Psoas muscle (tissue), 7 donors: ENCODE measurements at regions not wholly inside any gene's neighbourhood (a gene's known extent, or its start where the extent isn't known, plus 50 kb on each side); places are given as distances from the start of the nearest gene placed in this dataset.
A peak's percentile ranks its signal among the peaks of the same experiment; 100 is the strongest.

Experiments
- ATAC-seq, 4 donors: fragments of 200-7000 bp; cut with Tn5 transposase; one replicate each; pipeline ENCODE4 v1.9.1; 2020; ENCODE audit warnings: moderate library complexity in 3 of 4, mild to moderate bottlenecking in 2 of 4
- DNase-seq, 2 donors: peaks; one replicate each; pipeline ENCODE4 v3.0.0-alpha.2; 2020
- H3K27ac ChIP-seq: fragments of 200-600 bp; one replicate; pipeline ENCODE4 v1.8.0; 2022
- H3K27me3 ChIP-seq, 3 donors: fragments of 200-600 bp in 1 of 3; one replicate each; pipeline versions ENCODE4 v1.6.1 to v1.8.0; 2013 to 2022; ENCODE audit warnings: low read length in 2 of 3, mild to moderate bottlenecking in 2 of 3, moderate library complexity in 1 of 3; ENCODE audit not compliant: insufficient read depth in 3 of 3
- H3K36me3 ChIP-seq, 2 donors: fragments of 200-600 bp in 1 of 2; one replicate each; pipeline versions ENCODE4 v1.6.1 to v1.8.0; 2013 to 2022; ENCODE audit warnings: low read depth in 1 of 2, mild to moderate bottlenecking in 1 of 2, moderate library complexity in 1 of 2; ENCODE audit not compliant: insufficient read depth in 1 of 2
- H3K4me1 ChIP-seq: fragments of 200-600 bp; one replicate; pipeline ENCODE4 v1.8.0; 2022
- H3K4me3 ChIP-seq: fragments of 200-600 bp; one replicate; pipeline ENCODE4 v1.8.0; 2022; ENCODE audit warnings: mild to moderate bottlenecking
- H3K9me3 ChIP-seq: fragments of 200-600 bp; one replicate; pipeline ENCODE4 v1.8.0; 2022
- WGBS, 3 donors: extraction: QIAGEN DNeasy Blood & Tissue Kit; methylation state at CpG; one replicate each; pipeline versions ENCODE4 v1.1.6 to v1.1.7; 2013; 5-methylcytosine and 5-hydroxymethylcytosine counted together
- intact Hi-C, 2 donors: fragments of 100-400 bp; cut with DNase I; formaldehyde crosslinking; loops; one replicate each; pipeline versions ENCODE4 v1.11.0 to v1.14.2; 2022
- TF ChIP-seq, protein P1 (sequence below): fragments of 200-600 bp; IDR thresholded peaks from one replicate; pipeline ENCODE4 v1.8.0; 2022; ENCODE audit warnings: antibody characterized with exemption
- donor health status: healthy with polysubstance abuse.
- donor health status: DM: no; HTN: no; CAD: no; lungs with moderate emphysema.
- donor health status: Bipolar disorder and iron deficiency.
- donor health status: healthy.
- donor health status: DM: yes; HTN: yes; CAD: no.
- donor health status: DM: no; HTN: no; CAD: no.
- donor health status: DM: yes; HTN: yes; CAD: no.

DNA sequence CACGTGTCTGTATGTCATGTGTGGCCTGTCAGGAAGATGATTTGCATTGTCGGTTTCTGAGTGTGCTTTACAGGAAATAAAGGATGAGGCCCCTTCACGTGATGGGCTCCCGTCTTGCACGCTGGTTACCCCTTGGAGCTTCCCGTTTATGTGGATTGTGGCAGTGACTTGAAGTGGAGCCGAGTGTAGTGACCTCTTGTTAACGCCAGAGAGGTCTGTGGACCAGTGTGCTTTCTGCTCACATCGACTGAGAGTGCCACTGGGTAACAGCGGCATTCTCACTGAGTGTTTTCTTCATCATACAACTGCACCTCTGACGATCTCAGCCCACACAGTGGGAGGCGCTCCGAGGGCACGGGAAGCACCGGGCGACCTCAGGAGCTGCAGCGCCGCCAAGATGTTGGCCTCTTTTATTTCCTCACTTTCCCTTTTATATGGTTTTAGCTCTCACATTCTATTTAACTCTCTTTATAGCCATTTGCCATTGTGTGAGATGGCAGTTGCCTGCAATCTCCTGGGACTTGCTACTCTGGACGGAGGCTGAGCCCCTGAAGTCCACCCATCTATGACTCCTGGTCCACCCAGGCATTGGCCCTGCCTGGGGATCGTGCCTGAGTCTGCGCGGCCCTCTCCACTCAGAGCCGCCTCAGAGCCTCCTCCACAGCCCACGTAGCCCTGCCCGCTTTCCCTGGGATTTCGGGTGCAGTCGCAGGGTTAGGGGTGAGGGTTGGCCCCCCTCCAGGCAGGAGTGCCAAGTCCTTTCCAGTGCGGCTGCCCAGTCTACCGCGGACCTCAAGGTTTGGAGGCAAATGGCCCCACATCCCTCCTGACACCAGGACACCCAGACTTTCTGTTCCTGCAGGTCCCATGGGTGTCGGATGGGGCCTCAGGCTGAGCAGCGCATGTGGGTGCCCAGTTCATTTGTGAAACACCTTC is 238.9 kb downstream of the ERMARD start:
- ATAC-seq: peak in 2 of 4 donors; percentile 24 to 36
- Histone ChIP-seq H3K9me3 (no peaks in the 10 kb centered on the region), H3K4me3 (no peak overlapping the region), H3K27ac (no peak overlapping the region), H3K36me3 (no peaks in the 10 kb centered on the region), H3K27me3 (no peaks in the 10 kb centered on the region), H3K4me1 (no peaks in the 10 kb centered on the region)
- 72 to 76% (median 74%) methylated on average over 31 to 32 of the region's 32 CpGs for WGBS, 3 donors
- intact Hi-C loops: no loop called here
- TF ChIP-seq, protein P1, sequence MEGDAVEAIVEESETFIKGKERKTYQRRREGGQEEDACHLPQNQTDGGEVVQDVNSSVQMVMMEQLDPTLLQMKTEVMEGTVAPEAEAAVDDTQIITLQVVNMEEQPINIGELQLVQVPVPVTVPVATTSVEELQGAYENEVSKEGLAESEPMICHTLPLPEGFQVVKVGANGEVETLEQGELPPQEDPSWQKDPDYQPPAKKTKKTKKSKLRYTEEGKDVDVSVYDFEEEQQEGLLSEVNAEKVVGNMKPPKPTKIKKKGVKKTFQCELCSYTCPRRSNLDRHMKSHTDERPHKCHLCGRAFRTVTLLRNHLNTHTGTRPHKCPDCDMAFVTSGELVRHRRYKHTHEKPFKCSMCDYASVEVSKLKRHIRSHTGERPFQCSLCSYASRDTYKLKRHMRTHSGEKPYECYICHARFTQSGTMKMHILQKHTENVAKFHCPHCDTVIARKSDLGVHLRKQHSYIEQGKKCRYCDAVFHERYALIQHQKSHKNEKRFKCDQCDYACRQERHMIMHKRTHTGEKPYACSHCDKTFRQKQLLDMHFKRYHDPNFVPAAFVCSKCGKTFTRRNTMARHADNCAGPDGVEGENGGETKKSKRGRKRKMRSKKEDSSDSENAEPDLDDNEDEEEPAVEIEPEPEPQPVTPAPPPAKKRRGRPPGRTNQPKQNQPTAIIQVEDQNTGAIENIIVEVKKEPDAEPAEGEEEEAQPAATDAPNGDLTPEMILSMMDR: no peak
- DNase-seq: no peak

DNA sequence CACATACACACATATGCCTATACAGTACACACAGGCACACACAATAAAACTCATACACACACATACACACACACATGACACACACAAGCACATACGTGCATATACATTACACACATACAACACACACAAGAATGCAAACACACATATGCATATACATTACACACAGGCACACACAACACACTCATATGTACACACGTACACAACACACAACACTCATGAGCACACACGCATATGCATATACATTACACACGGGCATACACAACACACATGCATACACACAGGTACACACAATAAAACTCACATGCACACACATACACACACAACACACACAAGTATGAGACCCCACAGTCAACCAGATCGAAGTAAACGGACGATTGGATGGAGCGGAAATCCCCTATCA is 238.2 kb downstream of the ERMARD start:
- no peak for ATAC-seq
- WGBS, 3 donors: 85 to 87% (median 86%) methylated on average over 8 of the region's 8 CpGs
- intact Hi-C loops: no loop called here
- Histone ChIP-seq H3K36me3 (no peaks in the 10 kb centered on the region), H3K27me3 (peaks cover 0 to 2% (median 0%) of the 10 kb centered on the region in 3 donors), H3K27ac (no peak overlapping the region), H3K4me3 (no peak overlapping the region), H3K9me3 (no peaks in the 10 kb centered on the region), H3K4me1 (no peaks in the 10 kb centered on the region)
- DNase-seq: no peak
- TF ChIP-seq, protein P1: no peak

DNA sequence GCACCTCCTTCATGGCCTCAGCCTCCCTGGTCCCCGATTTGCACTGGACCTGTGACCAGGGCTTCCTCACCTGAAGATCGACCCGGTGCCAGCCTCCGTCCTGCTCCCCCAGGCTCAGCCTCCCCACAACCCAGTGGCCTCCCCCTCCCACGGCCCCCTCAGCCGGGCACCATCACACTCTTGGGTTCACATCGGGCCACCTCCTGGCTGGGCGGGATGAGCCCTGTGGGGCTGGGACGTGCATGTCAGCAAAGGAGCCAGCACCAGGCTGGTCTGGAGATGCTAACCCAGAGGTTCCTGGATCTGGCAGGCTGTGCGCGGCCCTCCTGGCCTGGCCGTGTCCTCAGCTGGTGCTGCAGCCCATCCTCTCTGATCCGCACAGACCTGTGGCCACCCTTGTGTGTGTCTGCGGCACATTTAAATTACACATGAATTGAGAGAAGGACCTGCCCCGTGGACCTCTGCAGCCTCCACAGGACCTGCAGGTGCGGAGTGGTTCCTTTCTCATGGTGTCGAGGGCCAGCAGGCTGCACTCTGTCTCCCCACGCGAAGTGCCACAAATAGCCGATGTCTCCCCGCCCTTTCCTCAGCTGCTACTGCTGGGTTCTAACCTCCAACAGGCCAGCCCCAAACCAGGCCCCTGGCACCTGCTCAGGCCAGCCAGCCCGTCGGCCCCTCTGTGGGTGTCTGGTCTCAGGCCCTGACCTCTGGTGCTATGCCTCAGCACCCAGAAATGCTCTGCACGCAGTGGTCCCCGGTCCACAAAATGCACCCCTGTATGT is 237.5 kb downstream of the ERMARD start:
- intact Hi-C loops: no loop called here
- no peaks in the 10 kb centered on the region for H3K36me3 ChIP-seq
- H3K9me3 ChIP-seq: no peaks in the 10 kb centered on the region
- no peak overlapping the region for H3K4me3 ChIP-seq
- H3K27me3 ChIP-seq: peaks cover 0 to 3% (median 0%) of the 10 kb centered on the region in 3 donors
- no peak overlapping the region for H3K27ac ChIP-seq
- TF ChIP-seq, protein P1: no peak
- 94 to 95% (median 94%) methylated on average over 25 of the region's 25 CpGs for WGBS, 3 donors
- H3K4me1 ChIP-seq: no peaks in the 10 kb centered on the region
- ATAC-seq (no peak), DNase-seq (no peak)

DNA sequence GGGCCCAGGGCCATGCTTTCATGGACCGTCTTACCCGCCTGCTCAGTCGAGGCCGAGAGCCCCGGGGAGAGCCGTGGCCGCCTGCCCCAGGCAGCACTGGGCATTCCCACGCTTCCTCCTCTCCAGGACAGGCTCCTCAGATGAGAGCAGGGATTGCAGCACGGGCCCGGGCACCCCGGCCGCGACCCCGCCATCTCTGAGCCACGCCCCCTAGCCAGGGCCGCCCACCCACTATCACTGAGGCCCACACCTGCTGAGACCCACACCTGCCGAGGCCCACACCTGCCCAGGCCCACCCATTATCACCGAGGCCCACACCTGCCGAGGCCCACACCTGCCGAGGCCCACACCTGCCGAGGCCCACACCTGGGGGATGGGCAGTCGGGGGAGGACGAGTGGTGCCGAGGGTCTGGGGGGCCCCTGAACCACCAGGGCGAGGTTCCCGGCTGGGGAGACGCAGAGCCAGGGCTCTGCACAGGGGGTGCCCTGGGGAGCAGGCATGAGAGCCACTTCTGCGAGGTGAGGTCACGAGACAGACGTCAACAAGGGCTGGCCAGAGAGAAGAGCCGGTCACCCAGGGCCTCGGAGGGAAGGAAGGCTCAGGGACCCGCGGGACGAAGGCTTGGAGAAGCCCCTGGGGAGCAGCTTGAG is 235.6 kb downstream of the ERMARD start:
- TF ChIP-seq, protein P1: no peak
- ATAC-seq: no peak
- Histone ChIP-seq H3K27me3 (peaks cover 0 to 4% (median 3%) of the 10 kb centered on the region in 3 donors), H3K36me3 (no peaks in the 10 kb centered on the region), H3K4me3 (no peak overlapping the region), H3K4me1 (no peaks in the 10 kb centered on the region), H3K27ac (no peak overlapping the region), H3K9me3 (no peaks in the 10 kb centered on the region)
- 85 to 87% (median 86%) methylated on average over 33 to 35 of the region's 35 CpGs for WGBS, 3 donors
- intact Hi-C loops: no loop called here
- DNase-seq: no peak
